ENCODE measurements at regions not wholly inside any gene's neighbourhood (a gene's known extent, or its start where the extent isn't known, plus 50 kb on each side); places are given as distances from the start of the nearest gene placed in this dataset.

GRCh38 chr13:90396266-90396665 is 951.2 kb upstream of the MIR17HG start:
- no peak for DNase-seq

- no peak for DNase-seq
Measured at GRCh38 chr13:90397503-90397902, 950.0 kb upstream of the MIR17HG start.

DNA sequence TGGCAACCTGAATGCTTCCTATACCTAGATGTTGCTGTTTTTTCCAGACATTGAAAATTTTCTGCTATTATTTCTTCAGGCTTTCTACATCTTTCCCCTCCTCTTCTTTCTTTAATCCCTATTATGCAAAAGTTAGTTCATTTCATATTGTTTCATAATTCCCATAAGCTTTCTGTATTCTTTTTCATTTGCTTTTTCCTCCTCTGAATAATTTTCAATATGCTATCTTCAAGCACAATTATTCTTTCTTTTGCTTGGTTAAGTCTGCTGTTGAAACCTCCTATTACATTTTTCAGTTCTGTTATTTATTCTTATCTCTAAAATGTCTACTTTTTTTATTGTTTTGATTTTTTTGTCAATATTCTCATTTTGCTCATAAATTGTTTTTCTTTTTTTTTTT is 947.1 kb upstream of the MIR17HG start:
- no peak for DNase-seq

- no peak for DNase-seq
Measured at GRCh38 chr13:90401150-90401549, 946.3 kb upstream of the MIR17HG start.

DNA sequence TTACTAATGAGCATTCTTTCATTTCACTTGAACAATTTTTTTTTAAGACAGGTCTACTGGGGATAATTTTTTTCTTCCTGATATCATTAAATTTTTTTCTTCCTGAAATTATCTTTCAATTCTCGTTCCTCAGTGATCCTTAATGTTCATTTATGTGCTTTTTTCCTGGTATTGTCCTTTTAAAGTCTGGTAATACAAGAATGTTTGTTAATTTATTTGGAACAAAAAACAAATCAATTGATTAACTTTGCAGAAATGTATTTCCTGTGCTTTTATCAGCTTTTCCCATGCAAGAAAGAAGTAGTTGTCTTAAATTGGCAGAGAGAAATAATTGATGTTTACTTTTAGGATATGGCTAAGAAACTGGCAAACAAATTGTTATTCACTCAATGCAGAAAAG is 945.4 kb upstream of the MIR17HG start:
- DNase-seq, result no peak

GRCh38 chr13:90402613-90403012 is 944.9 kb upstream of the MIR17HG start:
- no peak for DNase-seq

- DNase-seq, result no peak
Measured at GRCh38 chr13:90403330-90404082, 944.0 kb upstream of the MIR17HG start.

- no peak for DNase-seq
Measured at GRCh38 chr13:90405301-90405700, 942.2 kb upstream of the MIR17HG start.

GRCh38 chr13:90412980-90413379 is 934.5 kb upstream of the MIR17HG start:
- no peak for DNase-seq

GRCh38 chr13:90413548-90413947 is 933.9 kb upstream of the MIR17HG start:
- no peak for DNase-seq

DNA sequence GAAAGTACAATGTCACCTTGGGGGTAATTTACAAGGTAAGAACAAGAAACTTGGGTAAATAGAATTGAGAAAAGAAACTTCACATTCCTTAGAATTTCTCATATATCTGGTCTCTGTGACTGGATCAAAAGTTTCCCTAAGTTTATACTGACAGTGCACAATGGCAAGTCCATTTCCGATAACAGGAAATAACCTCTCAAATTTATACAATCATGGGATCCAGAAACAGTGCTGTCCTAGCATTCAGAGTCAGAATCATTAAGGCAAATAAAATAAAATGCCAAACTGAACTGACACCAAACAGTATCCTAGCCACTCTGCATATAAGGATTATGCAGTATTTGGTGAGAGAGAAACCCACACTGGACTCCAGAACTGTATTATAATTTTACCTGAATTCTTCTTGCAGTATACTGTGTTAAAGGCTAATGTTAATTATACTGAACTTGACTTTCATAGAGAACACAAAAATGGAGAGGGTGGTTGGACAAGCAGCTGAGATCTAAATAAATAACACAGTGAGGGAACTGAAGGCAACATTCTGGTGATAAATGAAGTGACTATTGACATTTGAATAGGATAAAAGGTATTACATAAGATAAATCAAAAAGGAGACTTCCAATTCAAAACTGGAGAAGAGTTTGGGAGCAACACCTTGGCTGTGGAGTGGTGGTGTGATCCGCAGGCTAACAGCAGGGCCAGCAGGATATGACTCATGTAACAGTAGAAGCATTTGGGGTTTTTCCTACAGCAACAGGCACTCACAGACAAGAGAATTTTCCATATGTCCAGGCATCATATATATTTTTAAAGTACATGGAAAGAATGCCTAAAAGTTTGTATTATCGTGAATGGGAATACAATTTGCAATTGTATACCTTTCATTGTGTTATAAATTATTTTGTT is 932.5 kb upstream of the MIR17HG start:
- no peak for DNase-seq

- DNase-seq, result no peak
Measured at GRCh38 chr13:90415902-90416301, 931.6 kb upstream of the MIR17HG start.

- no peak for DNase-seq
Measured at GRCh38 chr13:90416519-90416918, 931.0 kb upstream of the MIR17HG start.

- no peak for DNase-seq
Measured at GRCh38 chr13:90416938-90417337, 930.5 kb upstream of the MIR17HG start.

DNA sequence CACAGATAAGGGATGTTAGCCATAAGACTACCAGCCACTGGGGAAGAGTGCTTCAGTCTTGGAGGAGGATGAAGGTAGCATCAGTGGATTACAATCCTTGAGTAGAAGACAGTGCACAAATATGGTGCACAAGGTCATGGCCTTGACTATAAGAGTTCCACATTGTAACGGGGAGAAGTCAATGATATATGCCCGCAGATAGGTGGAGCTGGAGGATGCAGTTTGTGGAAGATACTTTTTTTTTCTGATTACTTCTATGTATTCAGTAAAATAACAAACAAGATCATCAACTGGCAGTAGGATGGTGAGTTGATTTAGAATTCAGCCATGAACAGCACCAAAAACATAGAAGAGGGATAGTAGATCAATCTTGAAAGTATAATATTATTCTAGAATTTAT is 926.8 kb upstream of the MIR17HG start:
- DNase-seq, result no peak

- no peak for DNase-seq
Measured at GRCh38 chr13:90427322-90428272, 919.9 kb upstream of the MIR17HG start.

DNA sequence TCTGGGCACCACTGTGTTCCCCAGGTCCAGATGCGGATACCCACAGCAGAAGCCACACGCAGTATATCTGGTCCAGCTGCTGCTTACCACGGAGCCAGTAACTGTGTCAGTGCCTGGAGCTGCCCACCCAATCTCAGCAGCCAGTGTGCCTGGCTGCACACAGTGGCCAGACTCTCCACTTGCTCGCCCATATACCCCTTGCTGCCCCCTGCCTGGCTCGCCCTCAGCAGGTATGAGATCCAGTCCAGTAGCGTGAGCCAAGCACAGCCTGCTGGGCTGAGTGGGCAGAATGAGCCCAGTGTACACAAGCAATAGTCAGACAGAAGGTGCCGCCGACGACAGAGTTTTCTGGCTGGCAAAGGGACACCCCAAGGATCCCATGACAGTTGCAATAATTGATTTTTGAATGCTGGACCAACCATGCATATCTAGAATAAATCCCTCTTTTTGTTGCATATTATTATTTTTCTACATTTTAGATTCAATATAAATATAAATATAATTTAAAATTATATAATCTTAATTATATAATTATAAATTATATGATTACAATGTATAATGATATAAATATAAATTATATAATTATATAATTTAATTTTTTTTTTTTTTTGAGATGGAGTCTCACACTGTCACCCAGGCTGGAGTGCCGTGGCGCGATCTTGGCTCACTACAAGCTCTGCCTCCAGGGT is 918.8 kb upstream of the MIR17HG start:
- DNase-seq, result no peak

- DNase-seq, result no peak
Measured at GRCh38 chr13:90430127-90430526, 917.4 kb upstream of the MIR17HG start.

GRCh38 chr13:90436697-90437096 is 910.8 kb upstream of the MIR17HG start:
- DNase-seq, result no peak

GRCh38 chr13:90438576-90438975 is 908.9 kb upstream of the MIR17HG start:
- no peak for DNase-seq

GRCh38 chr13:90443268-90443667 is 904.2 kb upstream of the MIR17HG start:
- DNase-seq, result no peak

DNA sequence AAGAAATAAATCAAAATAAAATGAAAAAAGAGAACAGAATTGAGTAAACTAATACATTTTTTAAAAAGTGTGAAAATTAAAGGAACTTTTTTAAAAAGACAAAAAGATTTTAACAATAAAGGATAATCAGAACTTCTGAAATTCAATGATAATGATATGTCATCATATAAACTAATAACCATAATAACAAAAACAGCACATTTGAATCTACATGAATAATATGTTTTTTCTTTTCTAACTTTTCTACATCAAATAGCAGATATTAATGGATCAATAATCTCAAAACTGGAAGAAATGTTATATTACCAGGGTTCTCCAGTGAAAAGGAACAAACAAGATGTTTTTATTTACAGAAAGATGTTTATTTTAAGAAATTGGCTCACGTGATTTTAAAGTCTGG is 903.3 kb upstream of the MIR17HG start:
- no peak for DNase-seq

All from DMS79 (cell line).